Psoas muscle (tissue), 7 donors: ENCODE measurements at regions not wholly inside any gene's neighbourhood (a gene's known extent, or its start where the extent isn't known, plus 50 kb on each side); places are given as distances from the start of the nearest gene placed in this dataset.
"Not testable (repeated sequence)": the region's sequence is repeated elsewhere in the genome, so short reads cannot be mapped to it uniquely, and the experiment has no call there.

ENCODE experiments used
- ATAC-seq, 4 donors: fragments of 200-7000 bp; cut with Tn5 transposase; one replicate each; pipeline ENCODE4 v1.9.1; 2020; ENCODE audit warnings: moderate library complexity in 3 of 4, mild to moderate bottlenecking in 2 of 4
- DNase-seq, 2 donors: peaks; one replicate each; pipeline ENCODE4 v3.0.0-alpha.2; 2020
- H3K27ac ChIP-seq: fragments of 200-600 bp; one replicate; pipeline ENCODE4 v1.8.0; 2022
- H3K27me3 ChIP-seq, 3 donors: fragments of 200-600 bp in 1 of 3; one replicate each; pipeline versions ENCODE4 v1.6.1 to v1.8.0; 2013 to 2022; ENCODE audit warnings: low read length in 2 of 3, mild to moderate bottlenecking in 2 of 3, moderate library complexity in 1 of 3; ENCODE audit not compliant: insufficient read depth in 3 of 3
- H3K36me3 ChIP-seq, 2 donors: fragments of 200-600 bp in 1 of 2; one replicate each; pipeline versions ENCODE4 v1.6.1 to v1.8.0; 2013 to 2022; ENCODE audit warnings: low read depth in 1 of 2, mild to moderate bottlenecking in 1 of 2, moderate library complexity in 1 of 2; ENCODE audit not compliant: insufficient read depth in 1 of 2
- H3K4me1 ChIP-seq: fragments of 200-600 bp; one replicate; pipeline ENCODE4 v1.8.0; 2022
- H3K4me3 ChIP-seq: fragments of 200-600 bp; one replicate; pipeline ENCODE4 v1.8.0; 2022; ENCODE audit warnings: mild to moderate bottlenecking
- H3K9me3 ChIP-seq: fragments of 200-600 bp; one replicate; pipeline ENCODE4 v1.8.0; 2022
- CTCF ChIP-seq: fragments of 200-600 bp; IDR thresholded peaks from one replicate; pipeline ENCODE4 v1.8.0; 2022; ENCODE audit warnings: antibody characterized with exemption
- WGBS, 3 donors: extraction: QIAGEN DNeasy Blood & Tissue Kit; methylation state at CpG; one replicate each; pipeline versions ENCODE4 v1.1.6 to v1.1.7; 2013; 5-methylcytosine and 5-hydroxymethylcytosine counted together
- intact Hi-C, 2 donors: fragments of 100-400 bp; cut with DNase I; formaldehyde crosslinking; loops; one replicate each; pipeline versions ENCODE4 v1.11.0 to v1.14.2; 2022
- donor health status: healthy with polysubstance abuse.
- donor health status: DM: no; HTN: no; CAD: no; lungs with moderate emphysema.
- donor health status: Bipolar disorder and iron deficiency.
- donor health status: healthy.
- donor health status: DM: yes; HTN: yes; CAD: no.
- donor health status: DM: no; HTN: no; CAD: no.
- donor health status: DM: yes; HTN: yes; CAD: no.

- DNase-seq (no peak), ATAC-seq (no peak)
- WGBS, 3 donors, result 92 to 96% (median 96%) methylated on average over 2 of the region's 2 CpGs
- no peaks in the 10 kb centered on the region for H3K27me3 ChIP-seq
- intact Hi-C loops, result no loop called here
- no peak overlapping the region for H3K27ac ChIP-seq
- H3K36me3 ChIP-seq, result no peaks in the 10 kb centered on the region
- H3K4me3 ChIP-seq, result no peak overlapping the region
- H3K9me3 ChIP-seq, result no peaks in the 10 kb centered on the region
- H3K4me1 ChIP-seq, result no peaks in the 10 kb centered on the region
- TF ChIP-seq CTCF, result no peak
Measured at GRCh38 chr1:79255421-79255820, 248.9 kb upstream of the ADGRL4 start.

GRCh38 chr1:79252598-79252997, 246.1 kb upstream of the ADGRL4 start:
- no peaks in the 10 kb centered on the region for H3K36me3 ChIP-seq
- TF ChIP-seq CTCF, result no peak
- H3K9me3 ChIP-seq, result no peaks in the 10 kb centered on the region
- H3K4me1 ChIP-seq, result no peaks in the 10 kb centered on the region
- WGBS, 3 donors, result 87 to 93% (median 87%) methylated on average over 3 of the region's 3 CpGs
- H3K27me3 ChIP-seq, result no peaks in the 10 kb centered on the region
- ATAC-seq, result no peak
- no peak for DNase-seq
- intact Hi-C loops, result no loop called here
- H3K27ac ChIP-seq, result no peak overlapping the region
- H3K4me3 ChIP-seq, result no peak overlapping the region

GRCh38 chr1:79239840-79240239, 233.3 kb upstream of the ADGRL4 start:
- no peaks in the 10 kb centered on the region for H3K27me3 ChIP-seq
- intact Hi-C loops, result no loop called here
- no peaks in the 10 kb centered on the region for H3K9me3 ChIP-seq
- H3K36me3 ChIP-seq, result no peaks in the 10 kb centered on the region
- no peak for ATAC-seq
- WGBS, 3 donors, result 82 to 93% (median 88%) methylated on average over 5 of the region's 5 CpGs
- DNase-seq, result no peak
- no peak for TF ChIP-seq CTCF
- no peaks in the 10 kb centered on the region for H3K4me1 ChIP-seq
- H3K27ac ChIP-seq, result no peak overlapping the region
- no peak overlapping the region for H3K4me3 ChIP-seq

GRCh38 chr1:79235301-79236002, 228.9 kb upstream of the ADGRL4 start:
- Histone ChIP-seq H3K27ac (no peak overlapping the region), H3K4me1 (no peaks in the 10 kb centered on the region), H3K4me3 (no peak overlapping the region), H3K36me3 (no peaks in the 10 kb centered on the region), H3K27me3 (no peaks in the 10 kb centered on the region), H3K9me3 (no peaks in the 10 kb centered on the region)
- TF ChIP-seq CTCF, result no peak
- DNase-seq, result no peak
- ATAC-seq, result no peak
- intact Hi-C loops, result no loop called here
- 24 to 31% (median 25%) methylated on average over 4 of the region's 4 CpGs for WGBS, 3 donors

- intact Hi-C loops, result no loop called here
- Histone ChIP-seq H3K36me3 (no peaks in the 10 kb centered on the region), H3K27me3 (no peaks in the 10 kb centered on the region), H3K4me3 (no peak overlapping the region), H3K4me1 (no peaks in the 10 kb centered on the region), H3K27ac (no peak overlapping the region), H3K9me3 (no peaks in the 10 kb centered on the region)
- ATAC-seq, result no peak
- TF ChIP-seq CTCF, result no peak
- no peak for DNase-seq
Measured at GRCh38 chr1:79232818-79233217, 226.3 kb upstream of the ADGRL4 start.

GRCh38 chr1:79230751-79231150, 224.2 kb upstream of the ADGRL4 start:
- H3K27ac ChIP-seq, H3K9me3 ChIP-seq, DNase-seq, H3K4me3 ChIP-seq, H3K27me3 ChIP-seq, H3K36me3 ChIP-seq, intact Hi-C loops, ATAC-seq, H3K4me1 ChIP-seq: not testable (repeated sequence)
- WGBS, 3 donors, result 65 to 80% (median 75%) methylated on average over 4 of the region's 4 CpGs
